ENCODE measurements at regions not wholly inside any gene's neighbourhood (a gene's known extent, or its start where the extent isn't known, plus 50 kb on each side); places are given as distances from the start of the nearest gene placed in this dataset.

- TF ChIP-seq, protein P1, sequence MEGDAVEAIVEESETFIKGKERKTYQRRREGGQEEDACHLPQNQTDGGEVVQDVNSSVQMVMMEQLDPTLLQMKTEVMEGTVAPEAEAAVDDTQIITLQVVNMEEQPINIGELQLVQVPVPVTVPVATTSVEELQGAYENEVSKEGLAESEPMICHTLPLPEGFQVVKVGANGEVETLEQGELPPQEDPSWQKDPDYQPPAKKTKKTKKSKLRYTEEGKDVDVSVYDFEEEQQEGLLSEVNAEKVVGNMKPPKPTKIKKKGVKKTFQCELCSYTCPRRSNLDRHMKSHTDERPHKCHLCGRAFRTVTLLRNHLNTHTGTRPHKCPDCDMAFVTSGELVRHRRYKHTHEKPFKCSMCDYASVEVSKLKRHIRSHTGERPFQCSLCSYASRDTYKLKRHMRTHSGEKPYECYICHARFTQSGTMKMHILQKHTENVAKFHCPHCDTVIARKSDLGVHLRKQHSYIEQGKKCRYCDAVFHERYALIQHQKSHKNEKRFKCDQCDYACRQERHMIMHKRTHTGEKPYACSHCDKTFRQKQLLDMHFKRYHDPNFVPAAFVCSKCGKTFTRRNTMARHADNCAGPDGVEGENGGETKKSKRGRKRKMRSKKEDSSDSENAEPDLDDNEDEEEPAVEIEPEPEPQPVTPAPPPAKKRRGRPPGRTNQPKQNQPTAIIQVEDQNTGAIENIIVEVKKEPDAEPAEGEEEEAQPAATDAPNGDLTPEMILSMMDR (IDR thresholded peaks at IDR 0.05; ENCODE audit: low read depth, low read length, poor library complexity, severe bottlenecking), result no peak
- TF ChIP-seq EZH2phosphoT487 (IDR thresholded peaks at IDR 0.05; ENCODE audit: borderline replicate concordance, low read length), result no peak
These were observed 255.2 kb downstream of the SNX13 start for GRCh38 chr7:17685141-17685540.

Data from DOHH2 (cell line).